ENCODE measurements at regions not wholly inside any gene's neighbourhood (a gene's known extent, or its start where the extent isn't known, plus 50 kb on each side); places are given as distances from the start of the nearest gene placed in this dataset.

GRCh38 chr5:5014586-5015235 lies 125.4 kb upstream of the ADAMTS16 start:
- DNase-seq (ENCODE audit: low read depth): no peak

GRCh38 chr5:5017827-5018577 lies 122.1 kb upstream of the ADAMTS16 start:
- no peak for DNase-seq (ENCODE audit: low read depth)

GRCh38 chr5:5018578-5018970 lies 121.6 kb upstream of the ADAMTS16 start:
- DNase-seq (ENCODE audit: low read depth): no peak

- DNase-seq (ENCODE audit: low read depth): no peak
These were observed 118.7 kb upstream of the ADAMTS16 start for GRCh38 chr5:5021436-5021835.

- DNase-seq (ENCODE audit: low read depth): no peak
These were observed 114.9 kb upstream of the ADAMTS16 start for GRCh38 chr5:5025098-5025773.

- no peak for DNase-seq (ENCODE audit: low read depth)
These were observed 114.2 kb upstream of the ADAMTS16 start for GRCh38 chr5:5025774-5026408.

- no peak for DNase-seq (ENCODE audit: low read depth)
These were observed 113.7 kb upstream of the ADAMTS16 start for GRCh38 chr5:5026409-5026785.

GRCh38 chr5:5031665-5032064 lies 108.5 kb upstream of the ADAMTS16 start:
- DNase-seq (ENCODE audit: low read depth): no peak

- DNase-seq (ENCODE audit: low read depth): no peak
These were observed 102.5 kb upstream of the ADAMTS16 start for GRCh38 chr5:5037674-5038073.

GRCh38 chr5:5039918-5040317 lies 100.2 kb upstream of the ADAMTS16 start:
- DNase-seq (ENCODE audit: low read depth): no peak

GRCh38 chr5:5040712-5041111 lies 99.4 kb upstream of the ADAMTS16 start:
- DNase-seq (ENCODE audit: low read depth): no peak

- DNase-seq (ENCODE audit: low read depth): no peak
These were observed 97.3 kb upstream of the ADAMTS16 start for GRCh38 chr5:5042806-5043205.

GRCh38 chr5:5043346-5043745 lies 96.8 kb upstream of the ADAMTS16 start:
- no peak for DNase-seq (ENCODE audit: low read depth)

- no peak for DNase-seq (ENCODE audit: low read depth)
These were observed 95.8 kb upstream of the ADAMTS16 start for GRCh38 chr5:5044247-5044840.

- DNase-seq (ENCODE audit: low read depth): no peak
These were observed 93.2 kb upstream of the ADAMTS16 start for GRCh38 chr5:5046680-5047502.

- DNase-seq (ENCODE audit: low read depth): no peak
These were observed 89.3 kb upstream of the ADAMTS16 start for GRCh38 chr5:5050801-5051200.

- no peak for DNase-seq (ENCODE audit: low read depth)
These were observed 84.4 kb upstream of the ADAMTS16 start for GRCh38 chr5:5055712-5056111.

GRCh38 chr5:5061836-5062235 lies 78.3 kb upstream of the ADAMTS16 start:
- no peak for DNase-seq (ENCODE audit: low read depth)

- no peak for DNase-seq (ENCODE audit: low read depth)
These were observed 77.4 kb upstream of the ADAMTS16 start for GRCh38 chr5:5062525-5063302.

GRCh38 chr5:5063533-5063953 lies 76.6 kb upstream of the ADAMTS16 start:
- no peak for DNase-seq (ENCODE audit: low read depth)

- DNase-seq (ENCODE audit: low read depth): no peak
These were observed 74.7 kb upstream of the ADAMTS16 start for GRCh38 chr5:5065472-5065871.
